Naive thymus-derived CD8-positive, alpha-beta T cell (primary cell): ENCODE measurements at regions not wholly inside any gene's neighbourhood (a gene's known extent, or its start where the extent isn't known, plus 50 kb on each side); places are given as distances from the start of the nearest gene placed in this dataset.

Source experiments
- ATAC-seq, 2 donors: fragments of 150-1000 bp; cut with Tn5 transposase in 1 of 2; sonication (Bioruptor Pico), chemical (Tn5 transposase) in 1 of 2; 1 replicate in 1 of 2; 2 replicates in 1 of 2; pipeline ENCODE4 v1.10.0; 2021; ENCODE audit warnings: mild to moderate bottlenecking in 2 of 2, moderate library complexity in 2 of 2
- POLR2A ChIA-PET: fragments of 350-600 bp; sonication (Branson Sonifier 250); formaldehyde crosslinking; loops from one replicate; lab custom pipeline; 2021; ENCODE audit warnings: antibody characterized with exemption; lab: Charles Lee
- DNase-seq, 10 donors: peaks; one replicate each; pipeline versions ENCODE4 v3.0.0 to v3.0.0-alpha.2; 2020 to 2022
- H3K27ac Mint-ChIP-seq, 10 donors: one replicate each; pipeline ENCODE4 v1.8.0; 2020 to 2022; ENCODE audit warnings: mild to moderate bottlenecking in 10 of 10, mixed read lengths in 10 of 10, moderate library complexity in 4 of 10, inconsistent platforms in 1 of 10
- H3K27me3 Mint-ChIP-seq, 5 donors: one replicate each; pipeline ENCODE4 v1.8.0; 2021 to 2022; ENCODE audit warnings: mixed read lengths in 5 of 5
- H3K36me3 Mint-ChIP-seq, 3 donors: one replicate each; pipeline ENCODE4 v1.8.0; 2020 to 2022; ENCODE audit warnings: mixed read lengths in 3 of 3, mild to moderate bottlenecking in 2 of 3, inconsistent platforms in 1 of 3
- H3K4me1 Mint-ChIP-seq, 4 donors: one replicate each; pipeline ENCODE4 v1.8.0; 2021 to 2022; ENCODE audit warnings: mixed read lengths in 4 of 4
- H3K4me3 Mint-ChIP-seq, 10 donors: one replicate each; pipeline ENCODE4 v1.8.0; 2020 to 2022; ENCODE audit warnings: mild to moderate bottlenecking in 10 of 10, mixed read lengths in 10 of 10, moderate library complexity in 6 of 10, inconsistent platforms in 1 of 10
- H3K9me3 Mint-ChIP-seq, 9 donors: one replicate each; pipeline ENCODE4 v1.8.0; 2020 to 2022; ENCODE audit warnings: mixed read lengths in 9 of 9, mild to moderate bottlenecking in 3 of 9, inconsistent platforms in 1 of 9, moderate library complexity in 1 of 9

DNA sequence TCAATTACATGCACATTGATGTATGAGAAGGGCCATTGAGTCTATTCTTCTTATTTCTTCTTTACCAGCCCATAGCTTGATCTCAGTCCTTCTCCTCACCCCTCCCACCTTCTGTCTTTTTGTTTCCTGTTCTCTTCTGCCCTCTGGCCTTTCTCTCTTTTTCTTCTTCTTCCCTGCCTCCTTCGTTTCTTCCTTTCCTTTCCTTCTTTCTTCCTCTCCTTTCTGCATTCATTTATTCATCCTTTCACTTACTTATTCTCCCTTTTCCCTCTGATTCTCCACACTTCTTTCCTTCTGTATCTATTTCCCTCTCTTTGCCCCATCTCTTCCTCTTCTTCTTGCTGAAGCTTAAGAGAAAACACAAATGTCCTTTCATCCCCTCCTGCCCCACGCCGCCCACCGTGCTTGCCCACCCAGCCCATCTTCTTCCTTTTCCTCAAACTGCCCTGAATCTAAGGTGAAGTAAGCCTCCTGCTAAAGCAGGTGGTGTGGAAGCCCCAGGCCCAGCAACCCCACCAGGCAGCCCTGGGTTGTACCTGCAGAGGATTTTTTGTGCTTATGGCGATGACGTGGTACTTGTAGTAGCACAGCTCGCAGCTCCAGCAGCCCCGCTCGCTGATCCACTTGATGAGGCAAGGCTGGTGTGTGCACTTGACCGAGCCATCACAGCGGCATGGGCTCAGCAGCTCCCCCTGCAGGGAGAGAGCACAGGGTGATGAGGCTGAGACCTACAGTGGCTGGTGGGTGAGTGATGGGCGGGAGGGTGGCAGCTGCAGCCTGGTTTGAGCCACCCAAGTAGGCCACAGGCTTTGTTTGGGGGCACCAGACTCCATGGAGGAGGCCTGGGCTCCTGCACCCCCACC, 89.0 kb downstream of the MARCHF4 start:
- Mint-ChIP-seq H3K9me3 (no peaks in the 10 kb centered on the region), H3K36me3 (peaks cover 0 to 1% (median 0%) of the 10 kb centered on the region in 3 donors), H3K27ac (peak overlapping the region in 2 of 10 donors; percentile 0 to 31), H3K4me3 (no peak overlapping the region), H3K4me1 (peaks cover 0 to 9% (median 2%) of the 10 kb centered on the region in 4 donors), H3K27me3 (no peaks in the 10 kb centered on the region)
- no peak for DNase-seq
- POLR2A ChIA-PET: no interaction called here
- ATAC-seq: no peak

DNA sequence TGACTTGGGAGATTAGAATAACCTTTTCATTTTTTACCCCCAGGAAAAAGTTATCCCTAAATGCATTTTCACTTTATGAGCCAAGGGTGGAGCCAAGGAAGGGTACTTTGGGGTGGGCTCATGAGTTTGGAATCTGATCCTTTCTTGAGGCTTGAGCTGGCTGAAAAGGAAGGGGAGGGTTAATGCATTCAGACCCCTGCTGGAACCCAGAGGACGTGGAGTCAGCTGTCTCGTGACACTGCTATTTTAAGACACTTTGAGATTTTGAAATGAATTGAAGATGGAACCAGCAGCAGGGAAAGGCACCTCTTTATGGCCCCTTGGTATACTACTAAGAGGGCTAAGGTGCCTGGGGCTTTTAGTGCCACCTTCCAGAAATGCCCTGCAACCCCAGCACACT, 90.4 kb downstream of the MARCHF4 start:
- Mint-ChIP-seq H3K4me1 (peaks cover 0 to 5% (median 2%) of the 10 kb centered on the region in 4 donors), H3K36me3 (peaks cover 0 to 1% (median 0%) of the 10 kb centered on the region in 3 donors), H3K27ac (peak overlapping the region in 1 of 10 donors; percentile 27), H3K4me3 (no peak overlapping the region), H3K27me3 (no peaks in the 10 kb centered on the region), H3K9me3 (no peaks in the 10 kb centered on the region)
- ATAC-seq (no peak), DNase-seq (no peak)
- POLR2A ChIA-PET: no interaction called here

DNA sequence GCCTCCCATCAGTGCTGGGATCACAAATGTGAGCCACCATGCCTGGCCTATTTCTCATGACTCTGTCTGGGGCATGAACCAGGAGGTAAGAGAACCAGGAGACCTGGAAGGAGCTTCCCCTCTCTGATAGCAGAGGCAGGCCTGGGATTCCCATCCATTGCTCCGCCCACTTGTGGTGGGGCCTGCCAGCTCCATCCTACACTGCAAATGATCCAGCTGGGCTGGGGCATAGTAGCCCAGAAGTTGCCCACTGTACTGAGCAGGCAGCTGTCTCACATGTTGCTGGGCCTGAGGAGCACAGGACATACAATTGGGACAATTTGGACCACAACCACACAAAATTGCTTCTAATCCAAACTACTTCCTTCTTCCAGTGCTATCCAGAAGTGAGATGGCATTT, 91.0 kb downstream of the MARCHF4 start:
- H3K27me3 Mint-ChIP-seq: no peaks in the 10 kb centered on the region
- ATAC-seq (no peak), DNase-seq (no peak)
- peak overlapping the region in 2 of 10 donors; percentile 27 for H3K27ac Mint-ChIP-seq
- H3K4me1 Mint-ChIP-seq: peaks cover 0 to 5% (median 1%) of the 10 kb centered on the region in 4 donors
- POLR2A ChIA-PET: no interaction called here
- no peak overlapping the region for H3K4me3 Mint-ChIP-seq
- no peaks in the 10 kb centered on the region for H3K9me3 Mint-ChIP-seq
- peaks cover 0 to 1% (median 0%) of the 10 kb centered on the region in 3 donors for H3K36me3 Mint-ChIP-seq

DNA sequence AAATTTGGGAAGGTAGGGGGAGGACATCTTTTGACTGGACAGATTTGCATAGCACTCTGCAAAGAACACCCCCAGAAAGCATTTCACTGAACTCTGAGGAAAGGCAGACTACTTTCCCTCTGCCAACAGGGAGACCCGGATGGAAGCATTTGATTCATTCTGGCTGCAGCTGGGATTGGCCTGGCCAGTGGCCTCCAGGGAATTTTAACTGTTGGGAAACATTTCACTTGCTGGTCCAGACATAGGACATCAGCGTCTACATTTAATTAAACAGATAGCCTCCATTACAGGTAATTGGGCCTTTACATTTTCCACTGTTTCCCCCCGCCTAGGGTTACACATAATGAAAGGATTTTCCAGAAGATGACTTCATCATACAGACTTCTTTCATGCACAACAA, 92.8 kb downstream of the MARCHF4 start:
- Mint-ChIP-seq H3K27me3 (no peaks in the 10 kb centered on the region), H3K4me3 (no peak overlapping the region), H3K36me3 (no peaks in the 10 kb centered on the region), H3K27ac (peak overlapping the region in 1 of 10 donors; percentile 0), H3K4me1 (peaks cover 0 to 7% (median 0%) of the 10 kb centered on the region in 4 donors), H3K9me3 (no peaks in the 10 kb centered on the region)
- no peak for ATAC-seq
- DNase-seq: no peak
- POLR2A ChIA-PET: no interaction called here

DNA sequence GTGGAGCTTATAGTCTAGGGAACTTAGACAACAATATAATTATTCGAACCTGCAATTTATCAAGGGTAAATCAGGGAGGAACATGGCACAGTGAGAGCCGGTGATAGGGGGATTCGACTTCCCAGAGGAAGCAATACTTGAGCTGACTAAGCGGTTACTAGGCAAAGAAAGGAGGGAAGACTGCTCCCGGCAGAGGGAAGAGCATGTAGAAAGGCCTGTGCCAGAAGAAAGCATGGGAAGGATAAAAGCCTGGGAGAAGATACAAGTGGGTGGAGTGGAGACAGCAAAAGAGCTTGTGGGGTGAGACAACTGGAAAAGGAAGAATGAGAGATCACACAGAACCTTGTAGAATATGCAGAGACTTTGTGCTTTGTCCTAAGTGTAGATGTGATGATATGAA, 93.3 kb downstream of the MARCHF4 start:
- ATAC-seq: no peak
- POLR2A ChIA-PET: no interaction called here
- Mint-ChIP-seq H3K4me3 (no peak overlapping the region), H3K9me3 (no peaks in the 10 kb centered on the region), H3K27ac (peak overlapping the region in 2 of 10 donors; percentile 0 to 8), H3K4me1 (peaks cover 0 to 7% (median 0%) of the 10 kb centered on the region in 4 donors), H3K36me3 (no peaks in the 10 kb centered on the region), H3K27me3 (no peaks in the 10 kb centered on the region)
- no peak for DNase-seq

DNA sequence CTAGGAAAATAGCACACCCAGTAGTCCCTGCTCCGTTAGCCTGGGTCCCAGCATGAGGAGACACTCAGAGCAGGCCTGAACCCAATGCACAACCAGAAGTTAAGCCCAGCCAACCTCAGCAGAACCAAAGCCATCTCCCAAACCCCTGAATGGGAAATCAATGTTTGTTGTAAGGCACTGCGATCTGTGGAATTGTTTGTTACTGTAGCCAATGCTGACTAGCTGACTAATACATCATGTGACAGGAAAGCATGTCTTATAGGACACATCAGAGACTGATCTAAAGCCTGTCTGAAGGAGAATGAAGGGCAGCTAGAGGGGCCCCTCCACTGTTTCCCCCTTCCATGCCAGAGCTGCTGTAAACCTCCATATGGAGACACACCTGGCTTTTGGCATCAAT, 96.4 kb downstream of the MARCHF4 start:
- peaks cover 0 to 4% (median 0%) of the 10 kb centered on the region in 9 donors for H3K9me3 Mint-ChIP-seq
- H3K27ac Mint-ChIP-seq: no peak overlapping the region
- POLR2A ChIA-PET: no interaction called here
- H3K27me3 Mint-ChIP-seq: no peaks in the 10 kb centered on the region
- H3K36me3 Mint-ChIP-seq: no peaks in the 10 kb centered on the region
- peaks cover 0 to 4% (median 0%) of the 10 kb centered on the region in 4 donors for H3K4me1 Mint-ChIP-seq
- DNase-seq (no peak), ATAC-seq (no peak)
- no peak overlapping the region for H3K4me3 Mint-ChIP-seq

DNA sequence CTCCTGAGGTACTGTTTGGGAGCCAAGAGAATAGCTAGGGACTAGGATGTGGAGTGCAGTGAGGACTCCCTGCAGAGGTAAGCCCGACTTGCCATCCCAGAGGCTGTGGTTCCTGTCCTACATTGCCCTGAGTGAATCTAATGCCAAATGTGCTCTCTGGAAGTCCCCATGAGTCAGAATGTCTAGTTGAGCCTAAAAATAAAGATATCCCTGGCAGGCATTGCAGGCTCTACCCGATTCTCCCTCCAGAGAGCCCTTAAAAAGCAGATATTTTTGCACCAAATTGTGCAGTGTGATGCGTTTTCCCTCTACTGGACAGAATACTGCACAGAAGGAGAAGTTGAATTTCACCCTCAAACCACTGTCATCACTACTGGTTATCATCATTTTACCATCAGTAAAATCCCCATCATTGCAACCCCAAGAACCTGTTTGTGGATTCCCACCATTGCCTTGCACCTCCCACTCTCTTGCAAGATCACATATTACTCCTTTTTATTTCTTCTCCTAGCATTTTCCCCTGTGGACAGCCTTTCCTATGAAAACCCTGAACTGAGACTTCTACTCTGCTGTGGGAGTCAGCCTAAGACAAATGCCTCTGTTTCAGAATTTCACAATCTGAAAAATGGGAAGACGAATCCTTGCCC, 98.0 kb downstream of the MARCHF4 start:
- Mint-ChIP-seq H3K27ac (no peak overlapping the region), H3K27me3 (no peaks in the 10 kb centered on the region), H3K4me1 (peaks cover 0 to 5% (median 0%) of the 10 kb centered on the region in 4 donors), H3K36me3 (no peaks in the 10 kb centered on the region), H3K4me3 (no peak overlapping the region), H3K9me3 (peaks cover 0 to 4% (median 0%) of the 10 kb centered on the region in 9 donors)
- POLR2A ChIA-PET: no interaction called here
- ATAC-seq: no peak
- no peak for DNase-seq

DNA sequence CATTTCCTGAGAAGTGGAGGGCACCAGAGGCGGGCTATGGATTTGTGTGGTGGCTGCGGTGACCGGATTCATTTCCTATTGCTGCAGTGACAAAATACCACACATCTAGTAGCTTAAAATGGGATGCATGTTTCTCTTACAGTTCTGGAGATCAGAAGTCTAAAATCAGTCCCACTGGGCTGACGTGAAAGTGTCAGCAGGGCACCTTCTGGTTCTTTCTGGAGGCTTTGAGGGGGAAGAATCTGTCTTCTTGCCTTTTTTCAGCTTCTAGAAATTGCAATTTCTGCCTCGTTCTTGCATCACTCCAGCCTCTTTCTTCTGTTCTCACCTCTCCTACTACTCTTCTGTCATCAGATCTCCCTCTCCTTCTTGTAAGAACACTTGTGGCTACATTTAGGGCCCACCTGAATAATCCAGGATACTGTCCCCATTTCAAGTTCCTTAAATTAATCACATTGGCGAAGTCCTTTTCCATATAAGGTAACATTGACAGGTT, 111.2 kb downstream of the MARCHF4 start:
- ATAC-seq: no peak
- no peaks in the 10 kb centered on the region for H3K36me3 Mint-ChIP-seq
- no peak overlapping the region for H3K27ac Mint-ChIP-seq
- POLR2A ChIA-PET: no interaction called here
- no peak overlapping the region for H3K4me3 Mint-ChIP-seq
- H3K4me1 Mint-ChIP-seq: peaks cover 0 to 5% (median 2%) of the 10 kb centered on the region in 4 donors
- no peaks in the 10 kb centered on the region for H3K27me3 Mint-ChIP-seq
- H3K9me3 Mint-ChIP-seq: no peaks in the 10 kb centered on the region
- DNase-seq: no peak

DNA sequence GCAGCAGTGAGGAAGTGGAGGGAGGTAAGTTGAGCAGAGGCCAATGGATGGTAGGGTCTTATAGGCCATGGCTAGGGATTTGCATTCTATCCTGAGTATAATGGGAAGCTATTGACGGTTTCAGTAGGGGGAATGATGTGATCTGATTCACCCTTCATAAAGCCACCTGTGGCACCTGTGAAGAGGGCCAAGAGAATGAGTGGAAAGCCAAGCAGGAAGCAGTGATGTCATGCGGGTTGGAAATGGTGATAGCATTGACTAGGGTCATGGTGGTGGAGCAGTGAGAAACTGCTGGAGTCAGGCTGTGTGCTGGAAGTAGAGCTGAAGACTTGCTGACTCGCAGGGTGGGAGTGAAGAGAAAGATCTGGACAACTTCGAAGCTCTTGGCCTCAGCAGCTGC, 111.7 kb downstream of the MARCHF4 start:
- POLR2A ChIA-PET: no interaction called here

DNA sequence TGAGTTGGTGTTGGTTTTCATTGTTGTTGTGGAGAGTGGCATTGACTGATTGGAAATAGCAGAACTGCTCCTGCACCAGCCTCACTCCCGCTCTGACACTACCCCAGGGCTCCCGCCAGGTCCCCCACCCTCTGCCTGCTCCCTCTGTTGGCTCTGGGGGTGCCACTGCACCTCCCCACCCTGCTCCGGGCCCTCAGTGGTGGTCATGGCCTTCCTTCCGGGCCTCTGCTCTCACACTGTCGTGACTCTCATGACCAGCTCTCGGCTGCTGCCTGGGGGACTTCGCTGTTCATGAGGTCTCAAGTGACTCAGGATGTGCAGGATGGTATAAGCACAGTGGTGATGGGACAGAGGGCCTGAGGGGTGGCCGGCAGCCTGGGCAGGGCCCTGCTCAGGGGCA, 113.2 kb downstream of the MARCHF4 start:
- Mint-ChIP-seq H3K27me3 (no peaks in the 10 kb centered on the region), H3K4me1 (peaks cover 0 to 5% (median 2%) of the 10 kb centered on the region in 4 donors), H3K27ac (no peak overlapping the region), H3K9me3 (no peaks in the 10 kb centered on the region), H3K36me3 (no peaks in the 10 kb centered on the region), H3K4me3 (no peak overlapping the region)
- ATAC-seq (no peak), DNase-seq (no peak)
- POLR2A ChIA-PET: no interaction called here

More for the DNA sequence above, 111.7 kb downstream of the MARCHF4 start:
- no peak overlapping the region for H3K4me3 Mint-ChIP-seq
- no peak overlapping the region for H3K27ac Mint-ChIP-seq
- H3K9me3 Mint-ChIP-seq: no peaks in the 10 kb centered on the region
- H3K27me3 Mint-ChIP-seq: no peaks in the 10 kb centered on the region
- H3K36me3 Mint-ChIP-seq: no peaks in the 10 kb centered on the region
- peaks cover 0 to 5% (median 2%) of the 10 kb centered on the region in 4 donors for H3K4me1 Mint-ChIP-seq
- ATAC-seq (no peak), DNase-seq (no peak)

DNA sequence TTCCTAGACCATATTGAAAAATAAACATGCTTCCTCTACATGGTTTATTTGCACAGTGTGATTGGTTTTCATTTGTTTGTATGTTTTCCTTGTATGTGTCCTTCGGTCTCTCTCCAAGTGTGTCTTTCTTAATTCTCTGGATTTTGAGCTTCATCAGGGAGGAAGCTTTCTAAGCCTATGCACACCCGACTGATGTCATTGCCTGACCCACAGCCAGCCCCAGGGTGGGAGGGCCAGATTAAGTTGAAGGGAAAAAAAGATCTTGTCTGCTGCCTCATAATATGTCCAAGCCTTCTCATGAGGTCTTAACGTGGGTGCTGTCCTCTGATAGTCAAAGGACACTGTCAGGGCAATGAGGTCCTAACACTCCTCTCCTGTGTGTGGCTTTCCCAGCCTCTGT, 115.2 kb downstream of the MARCHF4 start:
- H3K4me1 Mint-ChIP-seq: peaks cover 0 to 4% (median 0%) of the 10 kb centered on the region in 4 donors
- POLR2A ChIA-PET: no interaction called here
- H3K4me3 Mint-ChIP-seq: no peak overlapping the region
- no peaks in the 10 kb centered on the region for H3K36me3 Mint-ChIP-seq
- H3K27ac Mint-ChIP-seq: no peak overlapping the region
- no peak for ATAC-seq
- no peaks in the 10 kb centered on the region for H3K9me3 Mint-ChIP-seq
- no peak for DNase-seq
- no peaks in the 10 kb centered on the region for H3K27me3 Mint-ChIP-seq
